ENCODE measurements at regions not wholly inside any gene's neighbourhood (a gene's known extent, or its start where the extent isn't known, plus 50 kb on each side); places are given as distances from the start of the nearest gene placed in this dataset.

GRCh38 chr6:126233192-126233591 lies 106.7 kb upstream of the CENPW start:
- peaks cover 3% of the 10 kb centered on the region for H3K36me3 Mint-ChIP-seq
- Histone ChIP-seq H3K4me1 (ENCODE audit: control insufficient read depth in 1 of 2, extremely low read depth in 1 of 2, insufficient read depth in 2 of 2, low read length in 2 of 2) (no peaks in the 10 kb centered on the region), H3K4me3 (ENCODE audit: control insufficient read depth in 1 of 2, extremely low read depth in 1 of 2, low read length in 1 of 2) (no peak overlapping the region), H3K27me3 (replicated peaks in 1 of 2; ENCODE audit: control insufficient read depth in 2 of 2, extremely low read depth in 1 of 2, insufficient read depth in 2 of 2, low read length in 1 of 2) (no peaks in the 10 kb centered on the region), H3K36me3 (ENCODE audit: control insufficient read depth in 2 of 2, extremely low read depth in 1 of 2, insufficient read depth in 1 of 2, low read length in 1 of 2) (no peaks in the 10 kb centered on the region), H3K27ac (ENCODE audit: low read length) (no peak overlapping the region), H3K9me3 (no peaks in the 10 kb centered on the region)
- DNase-seq (no peak), ATAC-seq (replicated peaks in 1 of 4) (no peak)
- H3K4me1 Mint-ChIP-seq: no peaks in the 10 kb centered on the region
- no peaks in the 10 kb centered on the region for H3K27me3 Mint-ChIP-seq
- 100% methylated on average over 1 of the region's 1 CpG for WGBS (ENCODE audit: insufficient coverage)
- no peak overlapping the region for H3K27ac Mint-ChIP-seq
- CTCF ChIA-PET: no interaction called here
- POLR2A ChIA-PET: no interaction called here
- H3K4me3 Mint-ChIP-seq: no peak overlapping the region
- H3K9me3 Mint-ChIP-seq: peaks cover 0 to 3% (median 0%) of the 10 kb centered on the region in 3 donors

GRCh38 chr6:126235363-126235762 lies 104.6 kb upstream of the CENPW start:
- H3K4me1 Mint-ChIP-seq: no peaks in the 10 kb centered on the region
- Histone ChIP-seq H3K4me1 (ENCODE audit: control insufficient read depth in 1 of 2, extremely low read depth in 1 of 2, insufficient read depth in 2 of 2, low read length in 2 of 2) (no peaks in the 10 kb centered on the region), H3K27me3 (replicated peaks in 1 of 2; ENCODE audit: control insufficient read depth in 2 of 2, extremely low read depth in 1 of 2, insufficient read depth in 2 of 2, low read length in 1 of 2) (no peaks in the 10 kb centered on the region), H3K4me3 (ENCODE audit: control insufficient read depth in 1 of 2, extremely low read depth in 1 of 2, low read length in 1 of 2) (no peak overlapping the region), H3K36me3 (ENCODE audit: control insufficient read depth in 2 of 2, extremely low read depth in 1 of 2, insufficient read depth in 1 of 2, low read length in 1 of 2) (no peaks in the 10 kb centered on the region), H3K9me3 (no peaks in the 10 kb centered on the region), H3K27ac (ENCODE audit: low read length) (no peak overlapping the region)
- ChIA-PET POLR2A (no interaction called here), CTCF (interaction anchor here in 1 of 2 donors (0.5 kb wide), 1 partner anchor 199 kb away, joined by 3 read pairs; no protein-coding TSS in a partner anchor)
- H3K9me3 Mint-ChIP-seq: peaks cover 0 to 5% (median 3%) of the 10 kb centered on the region in 3 donors
- no peak overlapping the region for H3K27ac Mint-ChIP-seq
- no peak overlapping the region for H3K4me3 Mint-ChIP-seq
- H3K36me3 Mint-ChIP-seq: peaks cover 3% of the 10 kb centered on the region
- ATAC-seq (replicated peaks in 1 of 4): no peak
- no CpG with 5 or more reads among the region's 1 CpG for WGBS (ENCODE audit: insufficient coverage)
- no peaks in the 10 kb centered on the region for H3K27me3 Mint-ChIP-seq
- DNase-seq: no peak

- Histone ChIP-seq H3K9me3 (no peaks in the 10 kb centered on the region), H3K27me3 (replicated peaks in 1 of 2; ENCODE audit: control insufficient read depth in 2 of 2, extremely low read depth in 1 of 2, insufficient read depth in 2 of 2, low read length in 1 of 2) (no peaks in the 10 kb centered on the region), H3K4me1 (ENCODE audit: control insufficient read depth in 1 of 2, extremely low read depth in 1 of 2, insufficient read depth in 2 of 2, low read length in 2 of 2) (no peaks in the 10 kb centered on the region), H3K36me3 (ENCODE audit: control insufficient read depth in 2 of 2, extremely low read depth in 1 of 2, insufficient read depth in 1 of 2, low read length in 1 of 2) (no peaks in the 10 kb centered on the region), H3K27ac (ENCODE audit: low read length) (no peak overlapping the region), H3K4me3 (ENCODE audit: control insufficient read depth in 1 of 2, extremely low read depth in 1 of 2, low read length in 1 of 2) (no peak overlapping the region)
- peaks cover 3% of the 10 kb centered on the region for H3K36me3 Mint-ChIP-seq
- ChIA-PET POLR2A (no interaction called here), CTCF (no interaction called here)
- ATAC-seq (replicated peaks in 1 of 4): no peak
- no peaks in the 10 kb centered on the region for H3K27me3 Mint-ChIP-seq
- no peak for DNase-seq
- H3K4me3 Mint-ChIP-seq: no peak overlapping the region
- peaks cover 0 to 4% (median 3%) of the 10 kb centered on the region in 3 donors for H3K9me3 Mint-ChIP-seq
- H3K27ac Mint-ChIP-seq: no peak overlapping the region
- no peaks in the 10 kb centered on the region for H3K4me1 Mint-ChIP-seq
- WGBS (ENCODE audit: insufficient coverage): no CpG with 5 or more reads among the region's 1 CpG
Observed at GRCh38 chr6:126245077-126245476, 94.8 kb upstream of the CENPW start.

GRCh38 chr6:126252154-126252553 lies 87.8 kb upstream of the CENPW start:
- H3K27ac ChIP-seq (ENCODE audit: low read length): no peak overlapping the region
- no peak overlapping the region for H3K4me3 Mint-ChIP-seq
- H3K36me3 Mint-ChIP-seq: peaks cover 4% of the 10 kb centered on the region
- ATAC-seq (replicated peaks in 1 of 4) (no peak), DNase-seq (no peak)
- ChIA-PET POLR2A (no interaction called here), CTCF (no interaction called here)
- no peak overlapping the region for H3K27ac Mint-ChIP-seq
- H3K9me3 ChIP-seq: no peaks in the 10 kb centered on the region
- WGBS (ENCODE audit: insufficient coverage): 100% methylated on average over 1 of the region's 2 CpGs
- no peaks in the 10 kb centered on the region for H3K36me3 ChIP-seq (ENCODE audit: control insufficient read depth in 2 of 2, extremely low read depth in 1 of 2, insufficient read depth in 1 of 2, low read length in 1 of 2)
- peaks cover 0 to 7% (median 2%) of the 10 kb centered on the region in 3 donors for H3K9me3 Mint-ChIP-seq
- H3K27me3 Mint-ChIP-seq: no peaks in the 10 kb centered on the region
- H3K4me1 ChIP-seq (ENCODE audit: control insufficient read depth in 1 of 2, extremely low read depth in 1 of 2, insufficient read depth in 2 of 2, low read length in 2 of 2): no peaks in the 10 kb centered on the region
- H3K27me3 ChIP-seq (replicated peaks in 1 of 2; ENCODE audit: control insufficient read depth in 2 of 2, extremely low read depth in 1 of 2, insufficient read depth in 2 of 2, low read length in 1 of 2): no peaks in the 10 kb centered on the region
- no peak overlapping the region for H3K4me3 ChIP-seq (ENCODE audit: control insufficient read depth in 1 of 2, extremely low read depth in 1 of 2, low read length in 1 of 2)
- H3K4me1 Mint-ChIP-seq: no peaks in the 10 kb centered on the region

- Mint-ChIP-seq H3K9me3 (peaks cover 0 to 7% (median 4%) of the 10 kb centered on the region in 3 donors), H3K36me3 (peaks cover 5% of the 10 kb centered on the region), H3K4me3 (no peak overlapping the region), H3K27me3 (no peaks in the 10 kb centered on the region), H3K27ac (no peak overlapping the region), H3K4me1 (no peaks in the 10 kb centered on the region)
- ATAC-seq (replicated peaks in 1 of 4) (no peak), DNase-seq (no peak)
- no peaks in the 10 kb centered on the region for H3K4me1 ChIP-seq (ENCODE audit: control insufficient read depth in 1 of 2, extremely low read depth in 1 of 2, insufficient read depth in 2 of 2, low read length in 2 of 2)
- no peak overlapping the region for H3K4me3 ChIP-seq (ENCODE audit: control insufficient read depth in 1 of 2, extremely low read depth in 1 of 2, low read length in 1 of 2)
- H3K36me3 ChIP-seq (ENCODE audit: control insufficient read depth in 2 of 2, extremely low read depth in 1 of 2, insufficient read depth in 1 of 2, low read length in 1 of 2): no peaks in the 10 kb centered on the region
- H3K27ac ChIP-seq (ENCODE audit: low read length): no peak overlapping the region
- H3K9me3 ChIP-seq: no peaks in the 10 kb centered on the region
- H3K27me3 ChIP-seq (replicated peaks in 1 of 2; ENCODE audit: control insufficient read depth in 2 of 2, extremely low read depth in 1 of 2, insufficient read depth in 2 of 2, low read length in 1 of 2): no peaks in the 10 kb centered on the region
- ChIA-PET CTCF (no interaction called here), POLR2A (no interaction called here)
- no CpG with 5 or more reads among the region's 2 CpGs for WGBS (ENCODE audit: insufficient coverage)
Observed at GRCh38 chr6:126253431-126253830, 86.5 kb upstream of the CENPW start.

- Mint-ChIP-seq H3K9me3 (peaks cover 23 to 33% (median 28%) of the 10 kb centered on the region in 3 donors), H3K4me3 (no peak overlapping the region), H3K4me1 (no peaks in the 10 kb centered on the region), H3K27me3 (no peaks in the 10 kb centered on the region), H3K27ac (no peak overlapping the region), H3K36me3 (peaks cover 12% of the 10 kb centered on the region)
- DNase-seq (no peak), ATAC-seq (replicated peaks in 1 of 4) (no peak)
- WGBS (ENCODE audit: insufficient coverage): 93% methylated on average over 15 of the region's 18 CpGs
- Histone ChIP-seq H3K4me1 (ENCODE audit: control insufficient read depth in 1 of 2, extremely low read depth in 1 of 2, insufficient read depth in 2 of 2, low read length in 2 of 2) (no peaks in the 10 kb centered on the region), H3K27me3 (replicated peaks in 1 of 2; ENCODE audit: control insufficient read depth in 2 of 2, extremely low read depth in 1 of 2, insufficient read depth in 2 of 2, low read length in 1 of 2) (peaks cover 0 to 6% of the 10 kb centered on the region in 2 experiments), H3K9me3 (no peaks in the 10 kb centered on the region), H3K4me3 (ENCODE audit: control insufficient read depth in 1 of 2, extremely low read depth in 1 of 2, low read length in 1 of 2) (no peak overlapping the region), H3K27ac (ENCODE audit: low read length) (no peak overlapping the region), H3K36me3 (ENCODE audit: control insufficient read depth in 2 of 2, extremely low read depth in 1 of 2, insufficient read depth in 1 of 2, low read length in 1 of 2) (no peaks in the 10 kb centered on the region)
- ChIA-PET CTCF (no interaction called here), POLR2A (no interaction called here)
Observed at GRCh38 chr6:126258150-126258549, 81.8 kb upstream of the CENPW start.

- Mint-ChIP-seq H3K36me3 (peaks cover 16% of the 10 kb centered on the region), H3K4me3 (no peak overlapping the region), H3K4me1 (no peaks in the 10 kb centered on the region), H3K9me3 (peaks cover 21 to 34% (median 23%) of the 10 kb centered on the region in 3 donors), H3K27me3 (no peaks in the 10 kb centered on the region), H3K27ac (no peak overlapping the region)
- ChIA-PET CTCF (no interaction called here), POLR2A (no interaction called here)
- 92% methylated on average over 7 of the region's 7 CpGs for WGBS (ENCODE audit: insufficient coverage)
- Histone ChIP-seq H3K27me3 (replicated peaks in 1 of 2; ENCODE audit: control insufficient read depth in 2 of 2, extremely low read depth in 1 of 2, insufficient read depth in 2 of 2, low read length in 1 of 2) (peaks cover 0 to 6% of the 10 kb centered on the region in 2 experiments), H3K4me1 (ENCODE audit: control insufficient read depth in 1 of 2, extremely low read depth in 1 of 2, insufficient read depth in 2 of 2, low read length in 2 of 2) (no peaks in the 10 kb centered on the region), H3K4me3 (ENCODE audit: control insufficient read depth in 1 of 2, extremely low read depth in 1 of 2, low read length in 1 of 2) (no peak overlapping the region), H3K36me3 (ENCODE audit: control insufficient read depth in 2 of 2, extremely low read depth in 1 of 2, insufficient read depth in 1 of 2, low read length in 1 of 2) (no peaks in the 10 kb centered on the region), H3K27ac (ENCODE audit: low read length) (no peak overlapping the region), H3K9me3 (no peaks in the 10 kb centered on the region)
- DNase-seq (no peak), ATAC-seq (replicated peaks in 1 of 4) (no peak)
Observed at GRCh38 chr6:126261792-126262421, 78.0 kb upstream of the CENPW start.
